Ishikawa (cell line): ENCODE measurements at regions not wholly inside any gene's neighbourhood (a gene's known extent, or its start where the extent isn't known, plus 50 kb on each side); places are given as distances from the start of the nearest gene placed in this dataset.

Source experiments
- CEBPB ChIP-seq: IDR thresholded peaks from 2 replicates; pipeline ENCODE4 v1.6.1; 2012
- CREB1 ChIP-seq: IDR thresholded peaks from 2 replicates; pipeline ENCODE4 v1.6.1; 2012; ENCODE audit warnings: low read depth
- EGR1 ChIP-seq: IDR thresholded peaks from 2 replicates; pipeline ENCODE4 v1.6.1; 2012
- EP300 ChIP-seq: IDR thresholded peaks from 2 replicates; pipeline ENCODE4 v1.6.1; 2012; ENCODE audit warnings: borderline replicate concordance
- FOXM1 ChIP-seq: IDR thresholded peaks from 2 replicates; pipeline ENCODE4 v1.6.1; 2012; ENCODE audit warnings: low read depth, borderline replicate concordance
- NFIC ChIP-seq: IDR thresholded peaks from 2 replicates; pipeline ENCODE4 v1.6.1; 2012
- RAD21 ChIP-seq: IDR thresholded peaks from 2 replicates; pipeline ENCODE4 v1.6.1; 2012; ENCODE audit warnings: low read depth
- TAF1 ChIP-seq: IDR thresholded peaks from 2 replicates; pipeline ENCODE4 v1.6.1; 2012; ENCODE audit warnings: low read depth, mild to moderate bottlenecking
- TCF12 ChIP-seq: IDR thresholded peaks from 2 replicates; pipeline ENCODE4 v1.6.1; 2012; ENCODE audit warnings: low read depth
- TEAD4 ChIP-seq: IDR thresholded peaks from 2 replicates; pipeline ENCODE4 v1.6.1; 2012
- YY1 ChIP-seq: IDR thresholded peaks from 2 replicates; pipeline ENCODE4 v1.6.1; 2012; ENCODE audit warnings: low read depth
- ZBTB7A ChIP-seq: IDR thresholded peaks from 2 replicates; pipeline ENCODE4 v1.6.1; 2012; ENCODE audit warnings: low read depth
- TF ChIP-seq, protein P1 (sequence below): IDR thresholded peaks from 2 replicates; pipeline ENCODE4 v1.6.1; 2012; ENCODE audit warnings: low read depth, mild to moderate bottlenecking
- TF ChIP-seq, protein P2 (sequence below): IDR thresholded peaks from 2 replicates; pipeline ENCODE4 v1.6.1; 2012
- TF ChIP-seq, protein P3 (sequence below): IDR thresholded peaks from 2 replicates; pipeline ENCODE4 v1.6.1; 2012

DNA sequence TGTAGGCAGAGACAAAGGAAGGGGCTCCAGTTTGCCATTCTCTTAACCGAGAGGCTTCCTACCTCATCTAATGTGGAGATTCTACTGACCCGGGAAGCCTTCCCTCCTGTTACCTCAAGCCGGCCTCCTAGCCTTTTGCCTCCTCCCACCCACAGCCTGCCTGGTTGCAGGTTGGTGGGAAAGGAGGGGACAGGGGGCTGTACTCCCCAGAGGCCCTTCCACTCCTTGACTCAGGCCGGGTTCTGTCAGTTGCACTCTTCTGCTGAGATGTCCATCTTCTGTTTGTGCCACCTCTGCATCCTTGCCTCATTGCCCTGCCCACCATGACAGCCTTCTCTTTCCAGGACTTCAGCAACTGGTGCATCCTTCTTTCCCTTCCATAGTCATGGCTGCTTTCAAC lies 98.0 kb upstream of the SLC44A3 start:
- TF ChIP-seq FOXM1 (no peak), RAD21 (no peak), ZBTB7A (no peak), YY1 (no peak), TCF12 (no peak)

DNA sequence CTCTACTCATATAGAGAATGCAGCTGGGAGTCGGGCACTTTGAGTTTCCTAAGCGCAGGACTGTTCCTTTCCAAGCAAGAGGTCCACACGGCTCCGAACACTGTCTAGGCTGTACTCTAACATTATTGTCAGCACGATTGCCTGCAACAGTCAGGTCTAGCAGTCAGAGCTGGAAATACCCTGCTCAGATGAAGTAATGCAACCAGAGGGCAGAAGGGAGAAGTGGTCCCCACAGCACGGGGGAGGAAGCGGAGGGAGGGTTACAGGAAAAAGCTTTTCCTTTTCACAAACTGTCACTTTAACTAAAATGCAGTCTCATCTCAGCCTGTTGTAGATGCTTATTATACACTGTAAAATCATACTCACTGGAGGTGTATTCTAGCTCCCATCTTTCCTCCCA lies 98.9 kb upstream of the SLC44A3 start:
- TF ChIP-seq, protein P1, sequence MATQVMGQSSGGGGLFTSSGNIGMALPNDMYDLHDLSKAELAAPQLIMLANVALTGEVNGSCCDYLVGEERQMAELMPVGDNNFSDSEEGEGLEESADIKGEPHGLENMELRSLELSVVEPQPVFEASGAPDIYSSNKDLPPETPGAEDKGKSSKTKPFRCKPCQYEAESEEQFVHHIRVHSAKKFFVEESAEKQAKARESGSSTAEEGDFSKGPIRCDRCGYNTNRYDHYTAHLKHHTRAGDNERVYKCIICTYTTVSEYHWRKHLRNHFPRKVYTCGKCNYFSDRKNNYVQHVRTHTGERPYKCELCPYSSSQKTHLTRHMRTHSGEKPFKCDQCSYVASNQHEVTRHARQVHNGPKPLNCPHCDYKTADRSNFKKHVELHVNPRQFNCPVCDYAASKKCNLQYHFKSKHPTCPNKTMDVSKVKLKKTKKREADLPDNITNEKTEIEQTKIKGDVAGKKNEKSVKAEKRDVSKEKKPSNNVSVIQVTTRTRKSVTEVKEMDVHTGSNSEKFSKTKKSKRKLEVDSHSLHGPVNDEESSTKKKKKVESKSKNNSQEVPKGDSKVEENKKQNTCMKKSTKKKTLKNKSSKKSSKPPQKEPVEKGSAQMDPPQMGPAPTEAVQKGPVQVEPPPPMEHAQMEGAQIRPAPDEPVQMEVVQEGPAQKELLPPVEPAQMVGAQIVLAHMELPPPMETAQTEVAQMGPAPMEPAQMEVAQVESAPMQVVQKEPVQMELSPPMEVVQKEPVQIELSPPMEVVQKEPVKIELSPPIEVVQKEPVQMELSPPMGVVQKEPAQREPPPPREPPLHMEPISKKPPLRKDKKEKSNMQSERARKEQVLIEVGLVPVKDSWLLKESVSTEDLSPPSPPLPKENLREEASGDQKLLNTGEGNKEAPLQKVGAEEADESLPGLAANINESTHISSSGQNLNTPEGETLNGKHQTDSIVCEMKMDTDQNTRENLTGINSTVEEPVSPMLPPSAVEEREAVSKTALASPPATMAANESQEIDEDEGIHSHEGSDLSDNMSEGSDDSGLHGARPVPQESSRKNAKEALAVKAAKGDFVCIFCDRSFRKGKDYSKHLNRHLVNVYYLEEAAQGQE, result no peak
- no peak for TF ChIP-seq RAD21
- TF ChIP-seq, protein P2, sequence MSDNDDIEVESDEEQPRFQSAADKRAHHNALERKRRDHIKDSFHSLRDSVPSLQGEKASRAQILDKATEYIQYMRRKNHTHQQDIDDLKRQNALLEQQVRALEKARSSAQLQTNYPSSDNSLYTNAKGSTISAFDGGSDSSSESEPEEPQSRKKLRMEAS, result no peak
- TF ChIP-seq TCF12, result no peak
- no peak for TF ChIP-seq CEBPB
- no peak for TF ChIP-seq YY1
- TF ChIP-seq NFIC, result no peak
- no peak for TF ChIP-seq EGR1
- no peak for TF ChIP-seq TAF1
- TF ChIP-seq EP300, result no peak
- no peak for TF ChIP-seq TEAD4
- no peak for TF ChIP-seq ZBTB7A
- no peak for TF ChIP-seq FOXM1
- TF ChIP-seq CREB1, result no peak

DNA sequence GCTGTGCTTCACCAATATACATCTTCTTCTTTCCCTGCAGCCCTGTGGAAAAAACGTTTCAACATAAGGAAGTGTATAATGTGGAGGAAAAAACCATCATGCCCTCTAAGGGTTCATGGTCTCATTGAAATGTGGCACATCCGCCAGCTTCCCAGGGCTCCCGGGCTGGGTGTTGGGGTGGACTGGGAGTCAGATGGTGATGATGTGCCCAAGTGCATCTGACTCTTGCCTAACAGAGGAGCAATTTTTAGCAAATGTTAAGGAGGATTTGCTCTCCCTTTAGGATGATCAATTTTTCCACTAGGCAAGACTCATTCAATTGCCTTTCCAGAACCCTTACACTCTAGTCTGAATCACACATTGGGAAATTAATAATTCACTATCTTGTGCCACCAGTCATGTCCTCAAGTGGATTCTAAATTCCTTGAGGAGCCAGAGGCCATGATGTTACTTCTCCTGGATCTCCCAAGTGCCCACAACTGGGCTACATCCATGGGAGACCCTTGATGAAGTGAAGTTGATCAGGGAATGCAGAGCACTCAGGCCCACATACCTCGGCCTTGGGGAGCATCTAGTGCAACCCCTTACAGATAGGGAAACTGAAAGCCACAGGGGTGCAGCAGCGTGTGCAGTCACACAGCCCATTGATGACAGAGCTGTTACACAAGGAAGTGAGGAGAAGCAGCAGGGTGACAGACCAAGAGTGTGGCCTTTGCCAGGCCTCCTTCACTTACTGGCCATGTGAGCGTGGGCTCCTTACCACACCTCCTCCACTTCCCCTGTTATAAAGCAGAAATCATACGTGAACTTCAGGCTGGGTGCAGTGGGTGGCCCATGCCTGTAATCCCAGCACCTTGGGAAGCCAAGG lies 100.0 kb upstream of the SLC44A3 start:
- TF ChIP-seq EGR1, result no peak
- TF ChIP-seq RAD21, result no peak
- TF ChIP-seq TEAD4, result no peak
- no peak for TF ChIP-seq CREB1
- no peak for TF ChIP-seq EP300
- TF ChIP-seq NFIC, result no peak
- TF ChIP-seq ZBTB7A, result no peak
- TF ChIP-seq, protein P2, result no peak

DNA sequence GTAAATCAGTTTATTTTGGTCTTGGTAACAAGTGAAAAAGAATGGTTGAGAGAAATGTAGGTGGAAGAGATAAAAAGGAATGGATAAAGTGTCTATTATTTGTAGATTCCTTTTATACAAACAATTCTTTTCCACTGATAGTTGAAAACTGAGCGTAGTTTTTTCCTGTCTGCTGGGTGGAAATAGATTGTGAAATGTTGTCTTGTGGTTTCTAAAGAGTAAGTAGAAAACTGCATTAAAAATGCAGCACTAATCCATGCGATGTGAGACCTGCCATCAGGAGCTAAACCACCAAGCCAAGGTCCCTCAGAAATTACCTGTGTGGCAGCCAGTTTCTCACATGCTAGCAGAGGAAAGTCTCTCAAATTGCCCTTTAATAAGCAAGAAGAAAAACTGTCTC lies 103.2 kb upstream of the SLC44A3 start:
- no peak for TF ChIP-seq ZBTB7A
- TF ChIP-seq, protein P2, result no peak
- no peak for TF ChIP-seq CEBPB
- no peak for TF ChIP-seq CREB1
- TF ChIP-seq YY1, result no peak
- no peak for TF ChIP-seq NFIC
- TF ChIP-seq, protein P3, sequence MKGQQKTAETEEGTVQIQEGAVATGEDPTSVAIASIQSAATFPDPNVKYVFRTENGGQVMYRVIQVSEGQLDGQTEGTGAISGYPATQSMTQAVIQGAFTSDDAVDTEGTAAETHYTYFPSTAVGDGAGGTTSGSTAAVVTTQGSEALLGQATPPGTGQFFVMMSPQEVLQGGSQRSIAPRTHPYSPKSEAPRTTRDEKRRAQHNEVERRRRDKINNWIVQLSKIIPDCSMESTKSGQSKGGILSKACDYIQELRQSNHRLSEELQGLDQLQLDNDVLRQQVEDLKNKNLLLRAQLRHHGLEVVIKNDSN, result no peak

DNA sequence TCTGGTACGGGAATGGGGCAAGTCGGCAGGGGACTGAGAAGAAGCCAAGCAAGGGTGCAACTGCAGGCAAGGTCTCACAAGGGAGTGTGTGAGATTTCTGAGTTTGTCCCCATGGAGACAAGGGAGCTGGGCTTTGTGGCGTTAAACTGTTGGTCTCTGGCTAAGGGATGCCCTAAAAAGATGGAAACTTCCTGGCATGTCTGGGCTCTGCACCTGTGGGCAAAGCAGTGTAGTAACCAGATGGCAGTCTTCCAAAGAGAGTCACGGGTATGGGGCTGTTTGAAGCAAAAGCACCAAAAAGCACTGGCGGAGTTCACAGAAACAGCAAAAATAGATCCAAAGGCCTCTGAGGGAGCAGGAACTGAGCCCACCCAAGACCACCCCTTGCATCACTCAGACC lies 104.8 kb upstream of the SLC44A3 start:
- no peak for TF ChIP-seq TCF12

DNA sequence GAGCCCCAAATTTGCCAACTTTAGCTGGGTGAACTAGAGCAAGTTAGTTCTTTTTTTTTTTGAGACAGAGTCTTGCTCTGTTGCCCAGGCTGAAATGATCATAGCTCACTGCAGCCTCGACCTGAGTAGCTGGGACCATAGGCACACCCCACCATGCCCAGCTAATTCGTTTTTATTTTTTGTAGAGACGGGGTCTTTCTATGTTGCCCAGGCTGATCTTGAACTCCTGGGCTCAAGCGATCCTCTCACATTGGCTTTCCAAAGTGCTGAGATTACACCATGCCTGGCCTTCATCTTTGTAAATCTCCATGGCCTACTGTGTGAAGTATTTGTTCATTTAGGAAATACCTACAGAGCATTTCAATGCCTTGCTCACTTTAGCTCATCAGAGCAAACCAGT lies 105.6 kb upstream of the SLC44A3 start:
- TF ChIP-seq, protein P1, result no peak
- TF ChIP-seq CREB1 (no peak), NFIC (no peak), TEAD4 (no peak), CEBPB (no peak), EGR1 (no peak)
- TF ChIP-seq, protein P3, result no peak

DNA sequence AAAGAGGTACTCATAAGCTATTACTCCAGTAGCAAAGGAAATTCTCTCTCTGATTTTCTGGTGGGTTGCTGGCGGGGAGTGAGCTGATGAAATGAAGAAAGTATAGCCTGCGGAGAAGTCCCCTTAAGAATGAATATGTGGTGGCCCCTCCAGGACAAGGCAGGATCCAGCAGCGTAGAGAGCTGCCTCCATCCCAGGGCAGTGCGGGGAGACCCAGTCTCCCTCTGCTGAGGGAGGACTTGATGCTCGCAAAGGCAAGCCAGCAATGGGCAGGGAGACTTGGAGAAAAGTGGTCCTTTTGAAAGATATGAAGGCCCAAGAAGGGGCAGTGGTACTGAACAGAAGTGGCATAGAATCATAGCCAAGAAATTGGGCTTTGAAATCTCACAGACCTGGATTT lies 106.0 kb upstream of the SLC44A3 start:
- no peak for TF ChIP-seq NFIC
- TF ChIP-seq CREB1, result no peak
- TF ChIP-seq, protein P1, result no peak
- TF ChIP-seq EGR1, result no peak
- TF ChIP-seq ZBTB7A, result no peak
- TF ChIP-seq, protein P3, result no peak
- TF ChIP-seq YY1, result no peak
- TF ChIP-seq TEAD4, result no peak
- TF ChIP-seq FOXM1, result no peak
